UCSD-AML1 (cell line): ENCODE measurements at regions not wholly inside any gene's neighbourhood (a gene's known extent, or its start where the extent isn't known, plus 50 kb on each side); places are given as distances from the start of the nearest gene placed in this dataset.
"Not testable (repeated sequence)": the region's sequence is repeated elsewhere in the genome, so short reads cannot be mapped to it uniquely, and the experiment has no call there.

Source experiments
- DNase-seq: peaks from one replicate; lab custom pipeline; 2025; ENCODE audit not compliant: unreplicated experiment; lab: John Stamatoyannopoulos, UW

DNA sequence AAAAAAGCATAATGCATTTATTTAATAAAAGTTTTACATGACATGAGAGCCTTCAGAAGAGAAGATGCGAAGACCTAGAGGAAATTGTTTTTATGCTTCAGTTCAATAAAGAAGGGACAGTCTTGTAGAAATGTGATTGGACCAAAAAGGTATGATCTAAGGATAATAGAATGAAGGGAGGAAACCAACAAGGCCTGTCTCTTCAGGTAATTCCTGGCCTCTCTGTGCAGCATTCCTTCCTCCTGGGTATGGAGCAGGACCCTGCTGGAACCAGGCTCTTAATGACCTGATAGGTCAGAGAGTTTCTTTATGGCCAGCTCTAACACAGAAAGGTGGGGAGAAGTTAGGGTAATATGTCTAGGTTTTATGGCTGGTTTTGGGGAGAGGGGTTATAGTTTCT is 162.8 kb upstream of the HEY2 start:
- no peak for DNase-seq

DNA sequence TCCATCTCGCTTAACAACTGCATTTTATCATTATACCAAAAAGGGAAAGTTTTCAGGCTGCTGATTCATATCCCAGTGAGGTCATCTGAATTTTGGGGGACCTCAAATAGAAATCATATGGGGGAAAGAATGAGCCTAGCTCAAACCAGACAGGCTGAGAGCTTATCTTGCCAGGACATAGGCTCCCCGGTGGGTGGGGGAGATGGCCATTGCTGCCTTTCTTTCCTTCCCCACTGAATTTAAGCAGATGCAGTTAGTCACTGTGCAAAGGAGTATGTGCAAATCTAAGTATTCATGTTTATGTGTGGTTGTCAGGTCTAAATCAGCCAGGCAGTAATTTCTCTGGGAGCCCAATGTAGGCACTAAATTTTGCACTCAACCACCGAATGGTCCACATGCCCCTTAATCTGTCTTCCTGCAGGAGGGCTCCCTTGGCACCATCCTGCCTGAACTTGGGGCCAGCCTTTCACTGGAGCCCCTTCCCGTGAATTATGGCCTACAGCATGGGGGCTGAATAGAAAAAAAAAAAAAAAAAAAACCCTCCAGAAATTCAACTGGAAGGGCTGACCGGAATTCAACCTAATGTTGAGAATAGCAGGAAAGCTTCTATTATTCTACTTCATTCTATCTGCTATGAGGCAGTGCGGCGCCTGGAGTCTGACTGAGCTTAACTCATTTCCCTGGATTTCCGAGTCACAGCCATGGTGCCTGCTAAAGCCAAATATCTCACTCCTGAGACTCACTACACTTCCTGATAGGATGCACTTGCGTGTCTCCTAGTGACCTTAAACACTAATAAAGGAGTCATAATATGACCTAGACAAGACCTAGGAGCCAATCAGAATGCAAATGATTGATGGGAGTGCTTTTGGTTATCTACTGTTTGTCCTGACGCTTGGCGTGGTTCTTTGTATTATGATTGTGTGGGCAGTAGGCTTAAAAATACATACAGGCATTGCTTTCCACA is 161.5 kb upstream of the HEY2 start:
- DNase-seq, result no peak

DNA sequence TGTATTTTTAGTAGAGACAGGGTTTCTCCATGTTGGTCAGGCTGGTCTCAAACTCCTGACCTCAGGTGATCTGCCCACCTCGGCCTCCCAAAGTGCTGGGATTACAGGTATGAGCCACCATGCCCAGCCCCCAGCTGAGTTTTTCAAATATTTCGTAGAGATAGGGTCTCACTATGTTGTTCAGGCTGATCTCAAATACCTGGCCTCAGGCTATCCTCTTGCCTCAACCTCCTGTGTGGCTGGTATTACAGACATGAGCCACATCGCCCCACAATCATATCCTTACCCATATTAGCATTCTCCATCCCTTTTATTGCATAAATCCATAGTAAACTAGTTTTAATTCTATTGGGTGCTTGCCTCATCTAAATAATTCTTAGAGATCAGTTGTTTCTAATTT is 157.6 kb upstream of the HEY2 start:
- DNase-seq, result not testable (repeated sequence)

DNA sequence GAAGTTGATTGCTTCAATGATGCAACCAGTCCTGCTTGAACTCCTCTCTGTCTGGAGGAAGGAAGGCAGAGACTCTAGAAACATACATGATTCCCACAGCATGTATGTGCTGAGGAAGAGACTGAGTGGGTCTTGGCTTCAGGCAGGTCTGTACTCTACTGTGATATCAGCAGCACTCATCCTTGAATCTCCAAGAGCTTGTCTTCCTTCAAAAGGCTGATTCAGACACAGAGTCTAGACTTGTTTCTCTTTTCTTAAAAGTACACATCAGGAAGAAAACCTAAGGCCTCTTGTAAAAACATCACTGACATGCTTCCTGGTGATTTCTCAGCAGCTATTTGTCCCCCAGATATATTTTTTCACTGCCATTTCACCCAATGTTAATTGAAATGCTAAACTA is 155.7 kb upstream of the HEY2 start:
- no peak for DNase-seq

DNA sequence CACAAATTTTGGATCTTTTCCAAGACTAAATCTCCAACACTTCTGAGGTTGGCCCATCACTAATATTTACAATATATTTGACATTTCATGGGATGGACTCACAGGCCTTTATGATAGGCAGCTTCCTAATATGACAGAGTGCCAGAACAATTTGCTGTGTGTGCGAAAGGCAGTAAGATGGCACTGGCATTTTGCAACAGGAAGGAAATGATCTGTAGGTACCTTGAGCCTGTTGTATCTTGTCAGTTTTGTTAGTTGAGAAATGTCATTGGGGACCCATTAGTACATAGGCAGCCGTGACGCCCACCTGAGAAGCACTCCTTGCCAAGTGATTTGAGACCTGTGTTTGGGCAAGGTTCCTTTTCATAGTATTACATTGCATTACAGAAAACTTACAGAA is 153.4 kb upstream of the HEY2 start:
- DNase-seq, result no peak

DNA sequence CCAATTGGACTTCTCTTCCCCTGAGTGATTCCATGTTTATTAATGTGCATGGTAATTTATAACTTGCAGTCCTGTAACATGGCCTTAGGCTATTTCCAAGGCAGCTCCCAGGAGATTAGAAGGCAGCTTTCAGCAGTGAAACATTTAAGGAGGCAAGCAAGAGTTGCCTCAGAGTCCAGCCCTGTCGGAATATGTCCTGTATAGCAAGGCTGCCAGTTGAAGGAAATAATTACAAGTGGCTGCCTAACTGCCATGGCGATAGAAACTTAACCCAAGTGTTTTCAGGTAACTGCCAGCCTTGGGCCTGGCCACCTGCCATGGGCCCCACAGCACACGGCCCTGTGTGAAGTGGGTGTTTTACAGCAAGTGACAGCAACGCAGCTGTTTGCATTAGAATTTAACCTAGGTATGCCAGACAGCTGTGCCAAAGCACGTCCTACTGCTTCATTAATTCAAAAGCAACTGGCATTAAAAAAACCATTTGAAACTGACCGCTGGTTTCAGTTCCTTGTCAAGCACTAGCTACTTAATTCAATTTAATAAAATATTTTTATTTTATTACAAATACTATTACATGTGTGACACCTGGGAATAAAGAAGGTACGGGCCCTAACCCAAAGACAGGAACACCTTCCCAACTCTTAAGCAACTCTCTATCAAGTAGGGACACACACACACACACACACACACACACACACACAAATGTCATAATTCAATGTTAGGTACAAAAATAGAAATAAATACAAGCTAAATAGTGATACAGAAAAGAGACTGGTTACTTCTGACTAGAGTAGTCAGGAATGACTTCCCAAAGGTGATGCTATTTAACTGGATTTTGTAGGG is 151.8 kb upstream of the HEY2 start:
- no peak for DNase-seq

DNA sequence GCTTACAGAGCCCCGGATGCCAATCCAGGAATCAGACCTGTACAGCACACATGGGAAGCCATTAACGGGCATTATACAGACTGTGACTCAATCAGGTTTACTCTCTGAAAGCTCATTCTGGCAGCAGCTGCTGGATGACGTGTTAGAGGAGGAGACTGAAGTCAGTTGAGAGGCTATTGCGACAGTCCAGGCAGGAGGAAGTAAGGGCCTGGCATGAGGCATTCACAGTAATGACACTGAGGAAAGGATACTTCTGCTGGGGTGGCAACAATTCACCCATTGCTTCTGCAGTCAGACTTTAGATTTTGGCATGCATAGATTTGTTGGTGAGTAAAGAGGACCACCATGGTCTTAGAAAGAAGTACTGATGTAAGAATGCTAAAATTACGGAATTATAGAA is 151.0 kb upstream of the HEY2 start:
- DNase-seq, result peak; percentile 8

DNA sequence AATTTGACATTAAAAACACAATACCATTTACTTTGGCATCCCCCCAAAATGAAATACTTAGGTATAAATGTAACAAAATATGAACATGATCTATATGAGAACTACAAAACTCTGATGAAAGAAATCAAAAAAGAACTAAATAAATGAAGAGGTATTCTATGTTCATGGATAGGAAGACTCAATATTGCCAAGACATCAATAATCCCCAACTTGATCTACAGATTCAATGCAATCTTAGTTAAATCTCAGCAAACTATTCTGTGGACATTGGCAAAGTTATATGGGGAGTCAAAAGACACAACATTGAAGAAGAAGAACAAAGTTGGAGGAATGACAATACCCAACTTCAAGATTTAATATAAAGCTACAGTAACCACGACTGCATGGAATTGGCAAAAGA is 145.2 kb upstream of the HEY2 start:
- DNase-seq, result no peak

DNA sequence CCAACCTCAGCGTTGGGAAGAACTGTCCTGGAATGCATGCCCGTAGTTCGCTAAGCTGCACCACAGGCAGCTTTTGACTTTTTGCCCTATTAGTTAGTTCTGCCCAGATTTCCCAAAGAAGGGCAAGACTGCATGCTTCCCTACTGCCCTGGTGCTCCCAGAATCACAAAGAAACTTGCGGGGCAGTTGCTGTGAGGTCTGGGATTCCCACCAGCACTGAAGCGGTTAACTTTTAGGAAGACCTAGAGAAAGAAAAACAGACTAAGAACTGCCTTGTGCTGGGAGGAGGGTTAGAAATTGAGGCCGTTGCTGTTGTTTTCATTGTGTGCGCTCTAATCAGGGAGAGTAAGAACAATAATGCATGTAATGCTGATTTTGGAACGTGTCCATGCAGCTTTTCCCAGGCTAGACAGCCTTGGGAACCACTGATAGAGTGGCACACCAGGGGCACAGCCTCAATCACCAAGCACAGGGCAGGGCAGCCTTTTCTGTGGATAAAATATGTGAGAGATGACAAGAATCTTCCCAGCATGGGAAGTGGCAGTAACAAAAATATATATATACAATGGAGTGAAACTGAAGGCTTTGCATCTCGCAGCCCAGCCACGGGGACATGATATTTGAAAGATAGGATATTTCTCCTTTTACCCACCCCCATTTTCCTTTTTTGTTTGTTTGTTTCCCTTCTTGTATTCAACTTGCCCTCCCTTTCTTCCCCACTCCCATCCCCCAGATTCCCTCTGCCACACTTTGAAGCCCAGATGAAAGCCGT is 137.7 kb upstream of the HEY2 start:
- no peak for DNase-seq

DNA sequence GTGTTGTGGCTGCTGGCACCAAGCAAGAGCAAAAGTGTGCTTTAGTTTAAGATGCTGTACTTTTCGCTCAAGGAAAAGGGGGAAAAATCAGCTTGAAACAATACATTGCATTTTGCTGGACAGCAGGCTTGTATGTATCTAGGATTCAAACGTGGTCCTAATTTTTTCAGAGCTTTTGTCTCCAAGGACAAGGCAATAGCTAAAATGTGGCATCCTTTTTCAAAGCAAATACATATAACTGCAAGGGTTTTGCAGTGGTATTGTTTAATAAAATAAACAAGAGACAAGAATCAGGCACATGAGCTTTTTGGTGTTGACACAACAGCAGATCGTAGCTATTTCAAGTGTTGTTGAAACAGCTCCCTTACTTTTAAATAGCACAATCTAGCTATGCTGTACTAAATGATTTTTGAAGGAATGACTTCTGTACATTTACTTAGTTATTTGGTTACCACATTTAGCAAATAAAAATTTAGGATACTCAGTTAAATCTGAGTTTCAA is 137.0 kb upstream of the HEY2 start:
- no peak for DNase-seq

DNA sequence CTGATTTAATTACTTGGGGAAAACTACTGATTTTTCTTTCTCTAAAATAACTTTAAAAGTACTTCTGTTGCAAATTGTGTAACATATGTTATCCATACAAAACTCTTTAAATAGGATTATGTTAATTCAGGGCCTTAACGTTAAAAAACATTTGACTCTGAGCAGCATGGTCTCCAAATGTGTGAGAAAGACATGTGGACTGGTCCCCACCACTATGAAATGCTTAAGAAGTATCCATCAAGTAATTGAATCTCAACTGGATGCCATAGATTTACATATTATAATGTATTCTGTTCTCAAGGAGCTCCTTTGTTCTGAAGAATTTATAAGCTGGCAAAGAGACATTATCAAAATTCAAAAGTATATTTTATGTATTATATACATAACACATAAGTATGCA is 130.8 kb upstream of the HEY2 start:
- no peak for DNase-seq

DNA sequence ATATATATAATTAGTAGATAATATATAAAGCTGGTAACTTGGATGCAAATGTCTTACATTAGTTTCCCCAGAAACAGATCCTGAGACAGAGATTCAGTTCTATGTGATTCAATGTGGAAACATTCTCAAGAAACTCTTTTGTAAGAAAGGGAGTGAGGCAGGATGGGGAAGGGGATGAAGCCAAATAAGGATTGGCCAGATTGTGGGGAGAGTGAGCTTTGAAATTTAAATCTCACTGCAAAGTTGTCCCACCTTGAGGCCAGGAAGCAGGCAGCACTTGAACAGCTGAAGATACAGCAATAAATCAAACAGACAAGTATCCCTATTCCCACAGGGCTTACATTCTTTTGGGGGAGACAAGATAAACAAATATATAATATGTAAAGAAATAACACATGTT is 126.3 kb upstream of the HEY2 start:
- no peak for DNase-seq

DNA sequence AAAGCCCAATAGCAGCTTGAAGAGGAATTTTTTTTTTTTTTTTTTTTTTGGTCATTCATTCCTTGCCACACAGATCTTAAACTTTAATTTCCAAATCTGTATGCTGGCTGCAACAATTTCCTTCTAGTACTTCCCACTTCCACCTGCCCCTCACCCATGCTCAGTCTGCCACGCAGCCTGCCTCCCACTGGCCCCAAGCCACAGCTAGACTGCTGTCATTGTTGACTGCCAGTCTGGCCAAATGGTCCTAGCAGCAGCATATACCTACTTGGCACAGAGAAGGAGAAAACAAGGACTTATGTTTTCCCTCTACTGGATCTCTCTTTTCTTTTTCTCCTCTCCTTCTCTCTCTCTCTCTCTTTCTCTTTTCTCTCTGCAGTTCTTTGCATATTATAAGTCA is 118.3 kb upstream of the HEY2 start:
- DNase-seq, result no peak

DNA sequence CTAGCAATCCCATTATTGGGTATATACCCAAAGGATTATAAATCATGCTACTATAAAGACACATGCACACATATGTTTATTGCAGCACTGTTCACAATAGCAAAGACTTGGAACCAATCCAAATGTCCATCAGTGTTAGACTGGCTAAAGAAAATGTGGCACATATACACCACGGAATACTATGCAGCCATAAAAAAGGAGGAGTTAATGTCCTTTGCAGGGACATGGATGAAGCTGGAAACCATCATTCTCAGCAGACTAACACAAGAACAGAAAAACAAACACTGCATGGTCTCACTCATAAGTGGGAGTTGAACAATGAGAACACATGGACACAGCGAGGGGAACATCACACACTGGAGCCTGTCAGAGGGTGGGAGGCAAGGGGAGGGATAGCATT is 113.4 kb upstream of the HEY2 start:
- DNase-seq, result not testable (repeated sequence)

DNA sequence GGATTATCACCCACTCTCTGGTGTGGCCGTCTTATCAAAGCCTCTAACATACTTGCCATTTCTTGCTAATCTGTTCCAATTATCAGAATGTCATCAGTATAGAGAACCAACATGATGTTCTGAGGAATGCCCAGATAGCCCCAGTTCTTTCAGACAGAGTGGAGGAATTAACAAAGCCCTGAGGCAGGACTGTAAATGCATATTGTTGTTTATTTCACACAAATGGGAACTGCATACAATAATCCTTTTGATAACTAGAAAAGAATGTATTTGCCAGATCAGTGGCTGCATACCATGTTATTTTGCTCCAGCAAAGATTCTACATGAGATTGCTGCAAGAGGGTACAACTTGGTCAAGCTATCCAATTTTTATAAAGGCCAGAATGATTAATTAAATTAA is 112.8 kb upstream of the HEY2 start:
- DNase-seq, result no peak

DNA sequence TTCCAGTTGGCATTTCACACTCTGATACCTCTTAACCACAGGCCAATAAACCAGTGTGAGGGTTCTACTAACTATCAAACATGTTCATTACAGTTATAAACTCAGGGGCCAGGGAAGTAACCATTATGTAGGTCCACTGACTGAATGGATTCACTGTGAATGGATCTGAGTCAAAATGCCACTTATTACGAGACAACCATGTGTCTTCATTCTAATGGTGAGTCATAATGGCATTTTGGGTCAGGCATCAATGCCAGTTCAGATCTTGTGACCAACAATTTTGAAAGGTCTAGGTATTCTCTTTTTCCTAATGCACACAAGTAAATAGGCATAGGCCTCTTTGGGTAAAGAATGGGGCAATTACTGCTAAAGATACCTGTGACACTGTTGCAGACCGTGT is 112.2 kb upstream of the HEY2 start:
- no peak for DNase-seq

DNA sequence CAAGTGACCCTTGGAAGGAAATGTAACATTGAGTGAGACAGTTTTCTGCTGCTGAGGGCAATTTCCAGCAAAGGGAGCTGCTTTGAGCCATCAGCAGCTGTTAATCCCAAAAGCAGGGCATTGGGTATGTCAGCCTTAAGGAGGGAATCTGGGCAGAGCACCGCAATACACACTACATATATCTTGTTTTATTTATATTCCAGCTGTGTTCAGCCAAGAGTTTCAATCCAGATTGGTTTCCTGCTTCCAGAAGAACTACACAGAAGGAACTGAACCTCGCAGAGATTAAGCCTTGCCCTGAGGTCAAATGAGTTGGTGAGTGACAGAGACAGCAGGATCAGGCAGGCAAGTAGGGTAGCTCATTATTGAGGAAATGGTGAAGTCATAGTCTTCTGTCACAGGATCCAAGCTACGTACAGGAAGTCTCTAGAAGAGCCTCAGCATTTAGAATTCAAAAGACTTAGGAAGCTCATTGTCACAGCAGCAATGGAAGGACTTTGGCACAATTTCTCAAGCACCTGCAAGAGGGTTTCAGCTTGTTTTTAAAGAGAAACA is 109.9 kb upstream of the HEY2 start:
- DNase-seq, result no peak

DNA sequence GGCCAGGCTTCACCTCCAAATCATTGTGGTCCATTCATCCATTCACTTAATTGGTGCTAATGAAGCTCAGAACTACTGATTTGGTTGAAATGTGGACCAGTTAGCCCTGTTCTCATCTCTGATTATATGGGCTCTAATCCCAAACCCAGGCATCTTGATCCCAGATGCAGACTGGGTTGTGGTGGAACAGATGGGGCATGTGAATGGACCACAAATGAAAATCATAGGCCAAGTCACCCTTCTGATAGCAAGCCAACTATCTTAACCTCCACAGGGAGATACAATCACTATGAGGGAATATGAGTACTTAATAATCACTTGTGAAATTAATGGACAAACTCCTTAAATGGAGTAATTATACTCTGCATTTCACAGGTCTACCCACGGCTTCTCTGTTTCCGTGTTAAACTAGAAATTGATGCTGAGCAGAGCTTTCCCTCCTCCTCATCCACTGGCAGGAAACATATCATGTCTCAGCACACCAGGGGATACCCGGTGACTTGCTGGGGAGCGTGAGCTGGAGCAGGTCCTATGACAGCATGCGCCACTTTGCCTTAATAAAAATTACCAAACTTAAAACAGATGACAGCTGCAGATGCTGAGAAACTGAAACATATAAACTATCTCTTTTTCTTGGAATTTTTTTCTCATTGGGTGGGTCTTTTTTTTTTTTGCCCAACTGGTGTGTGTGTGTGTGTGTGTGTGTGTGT is 108.8 kb upstream of the HEY2 start:
- DNase-seq, result no peak

DNA sequence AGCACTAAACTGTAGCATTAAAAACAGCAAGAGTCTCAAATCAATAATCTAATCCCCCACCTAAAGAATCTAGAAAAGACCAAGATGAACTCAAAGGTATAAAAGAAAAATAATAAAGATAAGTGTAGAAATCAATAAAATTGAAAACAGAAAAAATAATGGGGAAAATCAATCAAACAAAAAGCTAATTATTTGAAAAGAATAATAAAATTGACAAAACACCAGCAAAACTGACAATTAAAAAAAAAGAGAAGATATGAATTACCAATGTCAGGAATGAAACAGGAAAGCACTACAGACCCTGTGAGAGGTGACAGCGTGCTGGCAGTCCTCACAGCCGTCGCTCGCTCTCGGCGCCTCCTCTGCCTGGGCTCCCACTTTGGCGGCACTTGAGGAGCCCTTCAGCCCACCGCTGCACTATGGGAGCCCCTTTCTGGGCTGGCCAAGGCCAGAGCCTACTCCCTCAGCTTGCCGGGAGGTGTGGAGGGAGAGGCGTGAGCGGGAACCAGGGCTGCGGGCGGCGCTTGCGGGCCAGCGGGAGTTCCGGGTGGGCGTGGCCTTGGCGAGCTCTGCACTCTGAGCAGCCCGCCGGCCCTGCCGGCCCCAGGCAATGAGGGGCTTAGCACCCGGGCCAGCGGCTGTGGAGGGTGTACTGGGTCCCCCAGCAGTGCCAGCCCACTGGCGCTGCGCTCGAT is 105.3 kb upstream of the HEY2 start:
- not testable (repeated sequence) for DNase-seq

DNA sequence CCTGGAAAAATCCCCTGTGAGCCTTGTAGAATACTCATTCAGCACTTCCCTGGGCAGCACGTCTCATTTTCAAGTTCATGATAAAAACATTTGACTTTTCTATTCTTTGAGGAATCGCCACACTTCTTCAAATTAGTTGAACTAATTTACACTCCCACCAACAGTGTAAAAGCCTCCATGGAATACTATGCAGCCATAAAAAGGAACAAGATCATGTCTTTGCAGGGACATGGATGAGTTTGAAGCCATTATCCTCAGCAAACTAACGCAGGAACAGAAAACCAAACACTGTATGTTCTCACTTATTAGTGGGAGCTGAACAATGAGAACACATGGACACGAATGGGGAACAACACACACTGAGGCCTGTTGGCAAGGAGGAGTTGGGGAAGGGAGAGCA is 102.0 kb upstream of the HEY2 start:
- DNase-seq, result no peak
